ENCODE measurements at regions not wholly inside any gene's neighbourhood (a gene's known extent, or its start where the extent isn't known, plus 50 kb on each side); places are given as distances from the start of the nearest gene placed in this dataset.

- TF ChIP-seq TAF1 (IDR thresholded peaks at IDR 0.05; ENCODE audit: low read depth): no peak
- no peak for TF ChIP-seq RAD21 (IDR thresholded peaks at IDR 0.05; ENCODE audit: low read depth)
- TF ChIP-seq CEBPB (IDR thresholded peaks at IDR 0.05): no peak
- TF ChIP-seq TCF12 (IDR thresholded peaks at IDR 0.05; ENCODE audit: low read depth): no peak
- no peak for TF ChIP-seq EP300 (IDR thresholded peaks at IDR 0.05; ENCODE audit: borderline replicate concordance)
- TF ChIP-seq MAX (IDR thresholded peaks at IDR 0.05): no peak
Measured at GRCh38 chr13:106362707-106363106, 172.8 kb downstream of the EFNB2 start.
